Right hindlimb (tissue), 1 donor: ENCODE measurements at regions not wholly inside any gene's neighbourhood (a gene's known extent, or its start where the extent isn't known, plus 50 kb on each side); places are given as distances from the start of the nearest gene placed in this dataset.

Experiments used
- DNase-seq: peaks from one replicate; pipeline ENCODE4 v3.0.0-alpha.2; 2018

GRCh38 chr13:40492511-40492910 is 173.9 kb downstream of the FOXO1 start:
- no peak for DNase-seq

GRCh38 chr13:40494513-40494912 is 171.9 kb downstream of the FOXO1 start:
- no peak for DNase-seq

- no peak for DNase-seq
Measured at GRCh38 chr13:40494946-40495620, 171.4 kb downstream of the FOXO1 start.

- DNase-seq, result no peak
Measured at GRCh38 chr13:40495621-40496001, 170.8 kb downstream of the FOXO1 start.

- DNase-seq, result no peak
Measured at GRCh38 chr13:40496035-40496810, 170.2 kb downstream of the FOXO1 start.

- DNase-seq, result no peak
Measured at GRCh38 chr13:40498461-40498860, 168.0 kb downstream of the FOXO1 start.

- no peak for DNase-seq
Measured at GRCh38 chr13:40502236-40502635, 164.2 kb downstream of the FOXO1 start.

GRCh38 chr13:40503011-40503410 is 163.4 kb downstream of the FOXO1 start:
- no peak for DNase-seq

- no peak for DNase-seq
Measured at GRCh38 chr13:40503966-40504591, 162.4 kb downstream of the FOXO1 start.

- no peak for DNase-seq
Measured at GRCh38 chr13:40504641-40505040, 161.8 kb downstream of the FOXO1 start.

GRCh38 chr13:40505196-40505595 is 161.2 kb downstream of the FOXO1 start:
- no peak for DNase-seq
